Astrocyte (in vitro differentiated cells and primary cell): ENCODE measurements at regions not wholly inside any gene's neighbourhood (a gene's known extent, or its start where the extent isn't known, plus 50 kb on each side); places are given as distances from the start of the nearest gene placed in this dataset.

Experiments
- DNase-seq: peaks from one replicate; pipeline ENCODE4 v3.0.0-alpha.2; 2010; ENCODE audit warnings: low read depth
- FAIRE-seq: peaks from 2 replicates; lab custom pipeline; 2011; peaks lifted over from hg19 to GRCh38; lab: Jason Lieb, UNC
- H2AFZ ChIP-seq: 2 replicates; pipeline ENCODE4 v1.6.0; 2012; ENCODE audit warnings: low read depth, low read length, inconsistent platforms
- H3K27ac ChIP-seq: 2 replicates; pipeline ENCODE4 v1.5.1; 2011; ENCODE audit warnings: low read depth, low read length, inconsistent platforms
- H3K27me3 ChIP-seq: 2 replicates; pipeline ENCODE4 v1.6.0; 2011; ENCODE audit warnings: low read length, inconsistent platforms; ENCODE audit not compliant: insufficient read depth
- H3K36me3 ChIP-seq: 2 replicates; pipeline ENCODE4 v1.5.1; 2011; ENCODE audit warnings: low read length, inconsistent platforms; ENCODE audit not compliant: insufficient read depth
- H3K4me1 ChIP-seq: 2 replicates; pipeline ENCODE4 v1.5.1; 2011; ENCODE audit warnings: low read length, inconsistent platforms; ENCODE audit not compliant: insufficient read depth
- H3K4me2 ChIP-seq: 2 replicates; pipeline ENCODE4 v1.6.0; 2012; ENCODE audit warnings: low read length, inconsistent platforms
- H3K4me3 ChIP-seq: 2 replicates; pipeline ENCODE4 v1.5.1; 2011; ENCODE audit warnings: low read depth, mild to moderate bottlenecking, low read length, inconsistent platforms; ENCODE audit not compliant: insufficient read depth
- H3K79me2 ChIP-seq: 2 replicates; pipeline ENCODE4 v1.6.0; 2012; ENCODE audit warnings: mild to moderate bottlenecking, low read length, inconsistent platforms; ENCODE audit not compliant: insufficient read depth
- H3K9ac ChIP-seq: 2 replicates; pipeline ENCODE4 v1.6.0; 2012; ENCODE audit warnings: mild to moderate bottlenecking, low read length, inconsistent platforms
- H3K9me3 ChIP-seq: 2 replicates; pipeline ENCODE4 v1.5.1; 2012; ENCODE audit warnings: low read depth, mild to moderate bottlenecking, low read length, inconsistent platforms; ENCODE audit not compliant: insufficient read depth
- H4K20me1 ChIP-seq: 2 replicates; pipeline ENCODE4 v1.6.0; 2012; ENCODE audit warnings: low read length, inconsistent platforms; ENCODE audit not compliant: insufficient read depth
- H3K27ac Mint-ChIP-seq: one replicate; pipeline ENCODE4 v1.8.0; 2021; ENCODE audit warnings: mild to moderate bottlenecking, mixed read lengths; ENCODE audit not compliant: unreplicated experiment
- H3K27me3 Mint-ChIP-seq: one replicate; pipeline ENCODE4 v1.8.0; 2021; ENCODE audit warnings: low read depth, mixed read lengths; ENCODE audit not compliant: unreplicated experiment
- H3K36me3 Mint-ChIP-seq: one replicate; pipeline ENCODE4 v1.8.0; 2021; ENCODE audit warnings: low read depth, mixed read lengths; ENCODE audit not compliant: unreplicated experiment
- H3K4me1 Mint-ChIP-seq: one replicate; pipeline ENCODE4 v1.8.0; 2021; ENCODE audit warnings: low read depth, mixed read lengths; ENCODE audit not compliant: unreplicated experiment
- H3K4me3 Mint-ChIP-seq: one replicate; pipeline ENCODE4 v1.8.0; 2021; ENCODE audit warnings: mild to moderate bottlenecking, moderate library complexity, mixed read lengths; ENCODE audit not compliant: unreplicated experiment
- H3K9me3 Mint-ChIP-seq: one replicate; pipeline ENCODE4 v1.8.0; 2021; ENCODE audit warnings: mild to moderate bottlenecking, mixed read lengths; ENCODE audit not compliant: unreplicated experiment
- CTCF ChIP-seq: IDR thresholded peaks from 2 replicates; pipeline ENCODE4 v1.5.1; 2011; ENCODE audit warnings: low read depth, mild to moderate bottlenecking, inconsistent platforms, low read length, moderate library complexity; ENCODE audit not compliant: insufficient read depth
- EZH2 ChIP-seq: IDR thresholded peaks from 2 replicates; pipeline ENCODE4 v1.6.1; 2012; ENCODE audit warnings: mild to moderate bottlenecking, low read length, inconsistent platforms; ENCODE audit not compliant: insufficient read depth

DNA sequence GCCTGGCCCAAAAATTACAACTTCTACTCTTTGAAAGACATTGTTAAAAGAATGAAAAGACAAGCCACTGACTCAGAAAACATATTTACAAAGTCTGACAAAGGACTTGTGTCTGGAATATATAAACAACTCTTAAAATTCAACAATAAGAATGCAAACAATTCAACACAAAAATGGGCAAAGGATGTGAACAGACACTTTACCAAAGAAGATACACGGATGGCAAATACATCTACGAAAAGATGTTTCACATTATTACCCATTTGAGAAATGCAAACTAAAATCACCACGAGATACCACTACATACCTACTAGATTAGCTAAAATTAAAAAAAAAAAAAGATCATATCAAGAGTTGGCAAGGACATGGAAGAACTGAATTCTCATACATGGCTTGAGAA, 80.8 kb upstream of the METRNL start:
- no peak overlapping the region for H3K4me3 Mint-ChIP-seq

DNA sequence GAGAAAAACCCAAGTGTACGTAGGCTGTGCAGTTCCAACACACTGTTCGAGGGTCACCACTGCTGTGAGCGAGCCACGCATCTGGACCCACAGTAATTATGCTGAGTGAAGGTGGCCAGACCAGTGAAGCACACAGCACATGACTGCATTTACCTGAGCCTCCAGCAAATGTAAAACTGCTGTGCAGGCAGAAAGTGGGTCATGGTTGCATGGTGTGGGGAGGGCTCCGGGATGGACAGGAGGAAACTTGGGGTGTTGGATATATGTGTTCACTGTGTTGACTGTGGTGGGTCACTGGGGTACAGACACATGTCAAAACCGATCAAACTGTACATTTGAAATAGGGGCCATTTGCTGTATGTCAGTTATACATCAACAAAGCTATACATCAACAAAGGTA, 78.7 kb upstream of the METRNL start:
- Mint-ChIP-seq H3K27ac (no peak overlapping the region), H3K36me3 (peaks cover 15% of the 10 kb centered on the region), H3K9me3 (peaks cover 11% of the 10 kb centered on the region), H3K4me3 (no peak overlapping the region), H3K4me1 (no peaks in the 10 kb centered on the region), H3K27me3 (peaks cover 3% of the 10 kb centered on the region)
- no peak overlapping the region for H2AFZ ChIP-seq
- no peak overlapping the region for H3K4me2 ChIP-seq
- TF ChIP-seq EZH2 (no peak), CTCF (no peak)
- DNase-seq (no peak), FAIRE-seq (no peak)
- no peak overlapping the region for H3K4me3 ChIP-seq
- no peak overlapping the region for H3K27ac ChIP-seq
- no peaks in the 10 kb centered on the region for H4K20me1 ChIP-seq
- H3K4me1 ChIP-seq, result no peaks in the 10 kb centered on the region
- H3K27me3 ChIP-seq, result no peaks in the 10 kb centered on the region
- no peaks in the 10 kb centered on the region for H3K79me2 ChIP-seq
- H3K9ac ChIP-seq, result no peak overlapping the region
- H3K36me3 ChIP-seq, result no peaks in the 10 kb centered on the region
- no peaks in the 10 kb centered on the region for H3K9me3 ChIP-seq

More for the DNA sequence above, 80.8 kb upstream of the METRNL start:
- no peaks in the 10 kb centered on the region for H3K9me3 ChIP-seq
- Mint-ChIP-seq H3K4me1 (no peaks in the 10 kb centered on the region), H3K36me3 (peaks cover 8% of the 10 kb centered on the region), H3K27me3 (no peaks in the 10 kb centered on the region), H3K27ac (no peak overlapping the region), H3K9me3 (peaks cover 9% of the 10 kb centered on the region)
- no peaks in the 10 kb centered on the region for H4K20me1 ChIP-seq
- no peak overlapping the region for H3K4me3 ChIP-seq
- no peak overlapping the region for H3K27ac ChIP-seq
- FAIRE-seq (no peak), DNase-seq (no peak)
- H3K4me1 ChIP-seq, result no peaks in the 10 kb centered on the region
- no peaks in the 10 kb centered on the region for H3K36me3 ChIP-seq
- H3K79me2 ChIP-seq, result no peaks in the 10 kb centered on the region
- H3K27me3 ChIP-seq, result no peaks in the 10 kb centered on the region
- H3K4me2 ChIP-seq, result no peak overlapping the region
- no peak overlapping the region for H3K9ac ChIP-seq
- H2AFZ ChIP-seq, result no peak overlapping the region
- TF ChIP-seq EZH2 (no peak), CTCF (no peak)

DNA sequence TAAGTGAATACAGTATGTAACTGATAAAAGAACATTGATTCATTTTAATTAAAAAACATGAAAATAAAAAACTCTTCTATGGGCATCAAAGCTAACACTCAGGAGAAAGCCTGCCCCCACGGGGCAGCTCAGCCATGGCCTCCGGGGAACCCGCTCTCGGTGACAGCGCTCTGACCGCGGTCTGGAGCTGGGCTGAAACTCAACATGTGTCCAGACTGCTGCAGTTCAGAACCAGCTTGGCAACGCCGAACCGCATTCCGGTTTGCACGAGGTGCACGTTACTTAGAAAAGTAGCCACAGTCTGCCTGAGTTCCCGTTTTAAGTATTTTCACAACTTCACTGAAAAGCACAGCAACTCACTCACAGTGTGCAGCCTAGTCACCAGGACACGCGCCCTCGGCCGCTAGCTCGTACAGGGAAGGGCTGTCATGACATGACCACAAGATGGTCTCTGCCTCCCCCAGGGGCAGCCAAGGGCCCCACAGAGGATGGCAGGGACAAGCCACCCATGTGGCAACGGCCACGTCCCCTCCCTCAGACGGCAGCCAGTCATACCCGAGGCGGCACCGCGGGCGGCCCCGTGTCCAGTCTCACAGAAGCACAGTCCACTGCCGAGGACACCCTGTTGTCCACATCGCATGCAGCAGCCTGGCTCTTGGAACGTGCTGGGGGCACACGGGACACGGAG, 77.1 kb upstream of the METRNL start:
- peaks cover 12% of the 10 kb centered on the region for H3K9me3 Mint-ChIP-seq
- no peak for TF ChIP-seq EZH2
- no peak for TF ChIP-seq CTCF
- no peak for DNase-seq
- Histone ChIP-seq H3K4me1 (no peaks in the 10 kb centered on the region), H3K36me3 (no peaks in the 10 kb centered on the region), H3K4me3 (no peak overlapping the region), H3K27ac (no peak overlapping the region), H3K9ac (no peak overlapping the region), H4K20me1 (no peaks in the 10 kb centered on the region), H3K27me3 (no peaks in the 10 kb centered on the region), H3K79me2 (no peaks in the 10 kb centered on the region), H3K9me3 (no peaks in the 10 kb centered on the region), H2AFZ (no peak overlapping the region), H3K4me2 (no peak overlapping the region)
- peaks cover 13% of the 10 kb centered on the region for H3K27me3 Mint-ChIP-seq
- H3K4me1 Mint-ChIP-seq, result no peaks in the 10 kb centered on the region
- peaks cover 15% of the 10 kb centered on the region for H3K36me3 Mint-ChIP-seq
- no peak overlapping the region for H3K27ac Mint-ChIP-seq
- H3K4me3 Mint-ChIP-seq, result no peak overlapping the region
- FAIRE-seq, result no peak
